RKO (cell line): ENCODE measurements at regions not wholly inside any gene's neighbourhood (a gene's known extent, or its start where the extent isn't known, plus 50 kb on each side); places are given as distances from the start of the nearest gene placed in this dataset.

Experiments
- DNase-seq: peaks from one replicate; pipeline ENCODE4 v3.0.0-alpha.2; 2016; ENCODE audit warnings: low spot score

- DNase-seq = no peak
Measured at GRCh38 chr13:108360139-108360538, 90.6 kb downstream of the TNFSF13B start.

DNA sequence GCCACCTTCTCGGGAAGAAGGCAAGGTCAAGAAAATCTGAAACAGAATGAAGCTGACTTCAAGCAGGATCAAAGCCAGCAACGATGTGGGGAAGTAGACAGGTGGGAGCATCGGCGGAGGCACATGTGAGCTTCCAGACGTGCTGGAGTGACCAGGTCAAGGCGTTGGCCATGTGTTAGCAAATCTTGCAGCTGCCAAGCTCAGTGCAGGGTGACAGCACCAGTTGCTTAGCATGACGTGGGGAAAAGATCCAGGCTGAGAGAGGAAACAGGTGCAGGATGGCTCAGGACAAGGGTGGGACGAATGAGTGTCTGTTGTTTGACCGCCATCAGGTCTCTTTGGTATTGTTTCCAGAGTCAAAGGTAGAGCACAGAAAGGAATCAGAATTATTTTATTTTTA, 92.3 kb downstream of the TNFSF13B start:
- DNase-seq = no peak

DNA sequence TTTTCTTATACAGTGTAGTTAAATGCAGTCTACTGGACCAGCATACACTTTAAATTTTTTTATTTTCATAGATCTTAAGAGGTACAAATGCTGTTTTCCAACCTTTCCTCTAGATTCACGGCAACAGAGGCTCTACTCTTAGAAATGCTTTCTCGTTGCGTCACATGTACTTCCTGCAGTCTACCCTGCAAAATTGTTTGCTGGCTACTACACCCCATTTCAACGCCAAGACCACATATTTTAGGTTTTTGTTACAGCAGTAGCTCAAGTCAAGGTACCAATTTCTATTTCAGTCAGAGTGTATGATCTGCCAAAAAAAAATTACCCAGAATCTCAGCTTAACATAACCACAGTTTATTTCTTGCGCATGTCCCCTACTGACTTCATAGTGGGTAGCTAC, 94.1 kb downstream of the TNFSF13B start:
- DNase-seq = no peak

DNA sequence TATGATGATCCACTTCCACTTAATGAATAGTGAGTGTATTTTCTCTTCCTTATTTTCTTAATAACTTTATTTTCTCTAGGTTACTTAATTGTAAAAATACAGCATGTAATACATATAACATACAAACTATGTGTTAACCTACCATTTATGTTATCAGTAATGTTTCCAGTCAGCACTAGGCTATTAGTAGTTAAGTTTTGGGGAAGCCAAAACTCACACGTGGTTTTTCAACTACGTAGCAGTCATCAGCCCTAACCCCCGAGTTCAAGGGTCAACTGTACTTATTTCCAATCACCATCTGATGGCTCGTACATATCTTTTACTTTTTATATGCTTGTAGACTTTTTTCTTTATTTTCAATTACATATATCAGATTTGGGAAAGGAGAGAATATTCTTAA, 95.7 kb downstream of the TNFSF13B start:
- no peak for DNase-seq

DNA sequence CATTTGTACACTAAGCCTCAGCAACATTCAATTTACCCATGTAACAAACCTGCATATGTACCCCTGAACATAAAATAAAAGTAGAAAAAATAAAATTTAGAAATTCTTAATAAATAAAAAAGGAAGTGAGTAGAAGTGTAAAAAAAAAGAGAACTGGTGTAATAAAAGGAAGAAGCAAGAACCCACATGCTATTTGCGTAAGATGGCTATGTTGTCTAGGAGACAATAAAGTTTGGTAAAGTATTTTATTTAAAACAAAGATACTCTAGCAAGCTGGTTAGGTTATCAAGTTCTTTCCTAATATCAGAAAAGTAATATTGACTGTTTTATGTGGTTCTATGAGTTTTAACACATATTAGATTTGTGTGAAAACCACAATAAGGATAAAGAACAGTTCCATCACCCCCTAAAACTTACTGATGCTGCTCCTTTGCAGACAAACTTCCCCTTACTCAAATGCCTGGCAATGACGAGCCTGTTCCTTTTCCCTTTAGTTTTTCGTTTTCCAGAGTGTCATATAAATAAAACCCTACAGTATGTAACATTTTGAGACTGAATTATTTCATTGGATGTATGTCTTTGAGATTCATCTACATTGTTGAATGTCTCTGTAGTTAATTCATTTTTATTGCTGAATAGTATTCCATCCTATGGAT, 98.9 kb downstream of the TNFSF13B start:
- no peak for DNase-seq

DNA sequence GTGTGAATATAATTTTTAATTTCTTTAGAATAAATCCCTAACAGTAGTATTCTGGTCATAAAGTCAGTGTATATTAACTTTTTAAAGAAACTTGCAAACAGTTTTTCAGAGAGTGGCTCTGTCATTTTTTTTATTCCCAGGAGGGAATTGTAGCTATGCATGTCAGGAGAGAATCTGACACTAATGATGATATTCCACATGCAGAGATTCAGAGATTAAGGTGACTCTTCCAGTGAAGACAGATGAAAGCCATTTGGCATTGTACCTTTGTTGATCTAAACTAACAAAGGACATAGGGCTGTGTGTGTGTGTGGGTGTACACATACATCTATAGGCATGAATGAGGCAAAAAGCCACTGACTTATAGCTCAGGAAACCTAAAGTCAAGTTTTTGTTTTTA, 99.9 kb downstream of the TNFSF13B start:
- no peak for DNase-seq

- no peak for DNase-seq
Measured at GRCh38 chr13:108375034-108375433, 105.5 kb downstream of the TNFSF13B start.

DNA sequence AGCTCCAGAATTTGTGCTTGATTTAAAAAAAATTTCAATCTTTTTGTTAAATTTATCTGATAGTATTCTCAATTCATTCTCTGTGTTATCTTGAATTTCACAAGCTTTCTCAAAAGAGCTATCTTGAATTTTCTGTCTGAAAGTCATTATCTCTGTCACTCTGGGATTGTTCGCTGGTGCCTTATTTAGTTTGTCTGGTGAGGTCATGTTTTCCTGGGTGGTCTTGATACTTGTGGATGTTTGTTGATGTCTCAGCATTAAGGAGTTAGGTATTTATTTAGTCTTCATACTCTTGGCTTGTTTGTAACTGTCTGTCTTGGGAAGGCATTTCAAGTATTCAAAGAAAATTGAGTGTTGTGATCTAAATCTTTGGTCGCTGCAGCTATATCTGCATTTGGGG, 106.3 kb downstream of the TNFSF13B start:
- no peak for DNase-seq

GRCh38 chr13:108376308-108376707, 106.8 kb downstream of the TNFSF13B start:
- DNase-seq = no peak

DNA sequence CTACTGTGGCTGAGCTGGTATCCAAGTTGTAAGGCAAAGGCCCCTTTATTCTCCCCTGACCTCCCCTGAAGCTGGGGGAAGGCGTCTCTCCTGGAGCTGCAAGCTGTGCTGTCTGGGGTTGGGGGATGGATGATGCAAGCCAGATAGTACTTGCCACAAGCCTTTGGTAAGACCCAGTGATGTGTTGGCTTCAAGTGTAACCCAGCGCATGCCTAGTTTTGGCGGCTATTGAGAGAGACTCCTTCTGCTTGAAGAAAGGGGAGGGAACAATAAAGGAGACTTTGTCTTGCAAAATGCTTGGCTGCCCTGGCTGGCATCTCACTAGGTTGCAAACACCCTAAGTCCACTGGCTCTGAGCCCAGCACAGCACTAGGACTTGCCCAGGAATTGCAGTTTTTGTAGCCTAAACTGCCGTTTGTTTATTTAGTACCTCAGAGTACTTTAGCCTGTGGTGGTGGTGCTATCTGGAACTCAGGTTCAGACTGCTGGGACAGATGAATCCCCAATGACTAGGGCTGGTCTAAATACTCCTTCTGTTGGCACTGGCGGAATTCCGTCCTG, 108.2 kb downstream of the TNFSF13B start:
- no peak for DNase-seq

- DNase-seq = no peak
Measured at GRCh38 chr13:108383667-108384066, 114.1 kb downstream of the TNFSF13B start.

DNA sequence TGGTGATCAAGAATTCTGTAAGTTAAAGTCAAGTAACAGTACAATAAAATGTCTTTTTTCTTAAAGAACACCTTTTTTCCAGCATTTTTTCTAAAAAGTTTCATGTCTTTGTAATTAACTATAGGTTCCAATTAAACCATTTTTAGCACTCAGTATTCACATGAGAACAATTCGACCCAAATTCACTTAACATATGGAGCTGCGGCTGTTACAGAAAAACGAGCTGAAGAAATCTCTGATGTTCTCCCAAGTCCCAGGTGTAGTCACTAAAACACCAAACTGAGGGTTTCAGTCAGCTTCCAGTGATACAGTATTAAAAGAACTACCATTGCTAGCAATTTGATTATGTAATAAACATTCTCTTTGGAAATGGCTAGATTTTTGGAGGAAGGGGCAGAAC, 117.6 kb downstream of the TNFSF13B start:
- no peak for DNase-seq

DNA sequence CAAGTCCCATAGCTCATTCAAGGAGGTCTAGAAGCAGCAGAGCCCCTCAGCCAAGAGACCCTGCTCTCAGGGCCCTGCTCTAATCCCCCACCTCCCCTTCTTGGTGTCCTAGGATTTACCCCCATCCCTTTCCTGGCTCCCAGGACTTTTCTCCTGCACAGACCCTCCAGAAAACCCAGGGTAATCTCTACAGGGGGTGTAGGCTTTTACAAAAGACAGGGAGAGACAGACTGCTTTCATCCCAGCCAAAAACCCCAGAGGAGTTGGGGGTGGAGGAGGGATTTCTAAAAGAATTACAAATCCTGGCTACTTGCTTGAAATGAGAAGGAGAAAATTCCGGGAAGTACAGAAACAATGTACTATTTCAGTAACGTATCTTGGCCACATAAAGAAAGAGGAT, 133.3 kb downstream of the TNFSF13B start:
- DNase-seq = no peak

GRCh38 chr13:108407495-108407894, 138.0 kb downstream of the TNFSF13B start:
- DNase-seq = no peak

- DNase-seq = no peak
Measured at GRCh38 chr13:108408672-108409071, 139.2 kb downstream of the TNFSF13B start.

DNA sequence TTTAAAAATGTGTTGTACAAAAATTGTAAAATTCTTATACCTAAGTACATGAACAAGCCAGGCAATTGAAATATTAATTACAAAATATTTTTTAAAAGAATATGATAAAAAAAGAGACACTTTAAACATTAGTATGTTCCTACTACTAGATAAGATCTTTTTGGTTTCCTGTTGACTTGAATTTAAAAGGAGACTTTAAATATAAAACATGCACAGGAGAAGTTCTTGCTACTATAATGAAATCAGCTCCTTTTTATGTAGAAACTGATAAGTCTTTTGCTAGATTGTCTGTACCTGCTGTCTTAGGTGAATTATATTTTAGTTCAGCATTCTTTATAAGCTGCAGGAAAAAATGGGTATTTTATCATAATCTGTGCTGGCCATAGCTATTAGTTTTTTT, 140.2 kb downstream of the TNFSF13B start:
- DNase-seq = no peak

- DNase-seq = no peak
Measured at GRCh38 chr13:108419768-108420167, 150.2 kb downstream of the TNFSF13B start.

GRCh38 chr13:108425056-108425455, 155.5 kb downstream of the TNFSF13B start:
- DNase-seq = no peak

- DNase-seq = no peak
Measured at GRCh38 chr13:108426893-108427292, 157.4 kb downstream of the TNFSF13B start.

DNA sequence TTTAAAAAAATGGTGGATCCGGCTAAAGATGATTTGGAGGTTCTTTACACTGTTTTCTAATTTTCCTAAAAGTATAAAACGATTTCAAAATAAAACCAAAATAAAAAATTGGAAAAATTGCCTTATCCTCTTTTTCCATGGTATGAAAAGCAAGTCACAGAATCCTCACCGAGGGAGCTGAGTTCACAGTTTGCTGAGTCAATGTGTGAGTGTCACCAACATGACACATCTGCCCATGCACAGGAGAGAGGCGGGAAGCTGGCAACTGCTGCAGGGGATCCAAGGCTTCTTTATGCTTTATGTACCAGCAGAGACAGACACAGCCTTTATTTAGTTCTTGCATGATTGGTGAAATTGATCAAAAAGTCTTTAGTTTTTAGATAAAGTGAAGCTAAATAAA, 157.8 kb downstream of the TNFSF13B start:
- peak; percentile 57 for DNase-seq

- DNase-seq = no peak
Measured at GRCh38 chr13:108428691-108429090, 159.2 kb downstream of the TNFSF13B start.

- no peak for DNase-seq
Measured at GRCh38 chr13:108433976-108434755, 164.6 kb downstream of the TNFSF13B start.

DNA sequence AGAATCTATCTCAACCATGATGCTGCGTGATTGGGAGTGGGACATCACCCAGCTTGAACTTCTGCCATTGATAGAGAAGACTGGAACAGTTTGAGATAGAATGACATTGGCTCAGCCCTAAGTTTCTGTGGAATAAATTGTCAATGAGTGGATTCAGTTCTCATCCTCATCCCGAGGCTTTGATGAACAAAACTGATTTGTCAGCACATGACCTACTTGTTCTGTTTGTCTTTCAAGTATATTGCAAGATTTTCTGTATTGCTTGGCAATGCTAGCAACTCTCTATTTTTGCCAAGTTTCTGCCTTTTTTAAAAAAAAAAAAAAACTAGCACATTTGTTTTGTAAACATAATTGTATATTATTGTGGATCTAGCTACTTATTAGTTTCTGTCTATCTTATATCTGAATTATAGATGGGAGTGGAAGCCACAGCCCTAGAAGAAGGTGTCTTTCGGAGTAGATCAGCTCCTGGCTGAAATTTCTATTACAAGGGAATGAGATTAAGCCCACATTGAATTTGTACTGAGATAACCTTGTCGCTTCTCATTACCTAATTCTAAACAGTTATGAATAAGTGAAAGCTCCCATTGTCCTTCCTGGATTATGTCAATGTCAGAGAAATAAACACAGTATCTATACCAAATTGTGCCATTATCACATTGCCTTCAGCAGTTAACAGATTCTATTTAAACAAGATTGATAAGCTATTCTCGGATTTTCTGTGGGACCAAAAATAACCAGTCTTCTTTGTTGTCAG, 166.1 kb downstream of the TNFSF13B start:
- no peak for DNase-seq
